ENCODE measurements at regions not wholly inside any gene's neighbourhood (a gene's known extent, or its start where the extent isn't known, plus 50 kb on each side); places are given as distances from the start of the nearest gene placed in this dataset.
"Not testable (repeated sequence)": the region's sequence is repeated elsewhere in the genome, so short reads cannot be mapped to it uniquely, and the experiment has no call there.

DNA sequence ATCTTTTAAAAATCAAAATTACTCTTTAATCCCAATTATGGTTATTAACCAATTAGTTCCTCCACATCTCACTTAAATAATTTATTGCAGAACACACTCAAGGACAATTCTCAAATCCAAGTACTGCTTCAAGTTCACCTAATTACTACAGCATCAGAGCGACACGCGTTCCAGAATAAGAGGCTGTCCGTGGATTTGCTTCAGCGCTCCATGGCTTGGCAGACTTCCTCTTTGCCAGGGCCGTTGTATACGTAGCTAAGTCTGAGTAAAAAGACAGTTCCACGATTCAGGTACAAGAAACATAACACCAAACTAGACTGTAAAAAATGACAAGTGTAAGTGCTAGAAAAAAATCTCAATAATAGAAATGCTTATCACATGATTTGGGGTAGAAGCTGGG, 153.2 kb upstream of the MYT1L start:
- no peak for DNase-seq (ENCODE audit: low spot score)

DNA sequence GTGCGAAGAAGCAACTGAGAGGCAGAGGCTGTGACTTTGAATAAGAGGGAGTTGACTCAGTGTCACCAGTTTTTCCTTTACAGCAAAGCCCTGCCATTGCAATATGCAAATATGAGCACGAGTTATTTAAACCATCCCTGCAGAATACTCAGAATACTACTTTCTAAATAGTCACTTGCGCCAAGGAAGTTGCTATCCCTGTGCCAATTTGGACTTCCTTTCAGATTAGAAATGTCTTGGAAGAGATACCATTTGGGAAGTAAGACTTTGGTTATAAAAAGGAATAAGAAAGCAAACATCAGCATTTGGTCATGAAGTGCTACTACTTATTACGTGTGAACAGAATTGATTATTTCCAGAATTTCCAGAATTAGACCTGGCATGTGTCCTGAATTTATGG, 151.8 kb upstream of the MYT1L start:
- no peak for DNase-seq (ENCODE audit: low spot score)

- no peak for DNase-seq (ENCODE audit: low spot score)
Observed at GRCh38 chr2:2472881-2473280, 141.8 kb upstream of the MYT1L start.

DNA sequence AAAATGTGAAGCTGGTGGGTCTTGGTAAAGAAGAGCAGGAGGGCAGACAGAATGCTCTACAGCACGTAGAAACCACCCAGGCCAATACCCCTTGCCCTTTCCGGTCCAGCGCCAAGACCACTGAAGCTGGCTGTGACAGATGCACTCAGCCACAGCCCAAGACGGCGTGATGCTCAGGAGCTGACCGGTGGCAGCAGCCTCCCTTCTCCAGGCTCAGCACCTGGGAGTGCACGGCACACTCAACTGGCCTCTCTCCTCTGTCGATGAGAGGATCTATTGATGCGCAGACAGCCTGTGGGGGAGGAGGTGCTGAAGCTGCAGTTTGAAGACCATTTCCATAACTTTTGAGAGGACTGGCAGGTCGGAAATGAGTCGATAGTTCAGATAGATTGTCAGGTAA, 141.0 kb upstream of the MYT1L start:
- DNase-seq (ENCODE audit: low spot score) = no peak

- DNase-seq (ENCODE audit: low spot score) = no peak
Observed at GRCh38 chr2:2466534-2466933, 135.5 kb upstream of the MYT1L start.

GRCh38 chr2:2464643-2465042, 133.6 kb upstream of the MYT1L start:
- DNase-seq (ENCODE audit: low spot score) = no peak

- no peak for DNase-seq (ENCODE audit: low spot score)
Observed at GRCh38 chr2:2464094-2464493, 133.0 kb upstream of the MYT1L start.

DNA sequence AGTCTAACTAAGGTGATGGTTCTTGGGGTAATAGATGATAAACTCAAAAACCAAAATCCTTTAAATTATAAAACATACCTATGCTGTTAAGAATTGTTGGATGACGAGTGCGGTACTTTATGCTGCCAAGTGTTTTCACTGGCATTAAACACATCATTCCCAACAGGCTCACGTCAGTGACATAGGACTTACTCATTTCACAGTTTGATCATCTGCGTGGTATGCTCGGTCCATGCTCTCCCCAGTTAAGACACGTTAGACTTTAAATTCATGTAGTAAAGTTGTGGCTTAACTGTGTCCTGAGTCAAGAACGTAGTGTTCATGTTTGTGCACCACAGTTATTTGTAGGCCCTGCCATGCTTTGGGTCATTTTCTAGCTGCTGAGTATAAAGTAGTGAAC, 125.6 kb upstream of the MYT1L start:
- DNase-seq (ENCODE audit: low spot score) = no peak

DNA sequence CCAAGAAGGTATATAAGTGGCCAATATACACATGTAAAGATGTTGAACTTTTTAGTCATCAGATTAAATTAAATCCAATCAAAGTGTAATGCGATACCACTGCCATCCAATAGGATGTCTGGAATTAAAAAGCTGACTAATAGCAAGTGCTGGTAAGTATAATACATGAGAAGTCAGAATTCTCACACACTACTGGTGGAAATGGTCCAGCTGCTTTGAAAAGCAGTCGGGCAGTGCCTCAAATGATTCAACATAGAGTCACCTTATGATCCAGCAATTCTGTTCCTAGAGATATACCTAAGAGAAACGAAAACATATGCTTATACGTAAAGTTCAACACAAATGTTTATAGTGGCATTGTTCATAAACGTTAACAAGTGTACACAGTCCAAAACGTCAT, 124.1 kb upstream of the MYT1L start:
- DNase-seq (ENCODE audit: low spot score) = no peak

DNA sequence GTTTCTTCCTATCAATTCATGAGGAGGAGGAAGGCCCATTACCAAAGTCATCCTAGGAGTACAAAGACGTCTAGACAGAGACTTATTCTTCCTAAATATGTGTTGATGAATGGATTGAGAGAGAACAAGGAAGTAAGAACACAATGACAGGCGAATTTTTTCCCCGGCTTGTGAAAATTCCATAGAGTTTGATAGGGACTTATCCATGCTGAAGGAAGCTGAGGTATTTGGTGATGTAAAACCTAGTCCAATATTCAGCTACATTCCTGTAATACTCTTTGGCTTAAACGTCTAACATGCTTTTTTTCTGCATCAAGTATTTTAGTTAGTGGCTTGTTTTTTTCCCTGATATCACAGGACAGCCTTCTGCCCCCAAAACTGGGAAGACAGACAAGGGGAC, 121.9 kb upstream of the MYT1L start:
- no peak for DNase-seq (ENCODE audit: low spot score)

DNA sequence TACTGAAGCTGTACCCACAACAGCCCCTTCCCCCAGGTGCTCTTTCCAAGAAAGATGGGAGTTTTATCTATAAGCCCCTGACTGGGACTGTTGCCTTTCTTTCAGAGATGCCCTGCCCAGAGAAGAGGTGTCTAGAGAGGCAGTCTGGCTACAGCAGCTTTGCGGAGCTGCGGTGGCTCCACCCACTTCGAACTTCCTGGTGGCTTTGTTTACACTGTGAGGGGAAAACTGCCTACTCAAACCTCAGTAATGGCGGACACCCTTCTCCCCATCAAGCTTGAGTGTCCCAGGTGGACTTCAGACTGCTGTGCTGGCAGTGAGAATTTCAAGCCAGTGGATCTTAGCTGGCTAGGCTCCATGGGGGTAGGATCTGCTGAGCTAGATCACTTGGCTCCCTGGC, 120.2 kb upstream of the MYT1L start:
- DNase-seq (ENCODE audit: low spot score) = not testable (repeated sequence)

DNA sequence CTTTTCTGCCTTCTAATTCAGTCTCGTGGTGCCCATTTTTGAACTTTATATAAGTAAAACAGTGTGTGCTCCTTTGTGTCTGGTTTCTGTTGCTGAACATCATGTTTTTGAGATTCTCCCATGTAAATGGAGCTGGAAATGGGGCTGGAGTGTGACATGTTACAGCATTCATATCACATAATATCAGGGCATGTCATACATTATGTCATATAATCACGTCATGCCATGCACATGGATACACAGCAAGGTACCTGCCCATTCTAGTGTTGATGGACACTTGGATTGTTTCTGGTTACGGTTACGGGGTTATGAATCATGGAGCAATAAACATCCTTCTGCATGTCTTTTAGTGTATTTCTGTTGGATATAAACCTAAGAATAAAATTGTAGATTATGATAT, 117.1 kb upstream of the MYT1L start:
- no peak for DNase-seq (ENCODE audit: low spot score)

GRCh38 chr2:2422621-2423020, 91.5 kb upstream of the MYT1L start:
- no peak for DNase-seq (ENCODE audit: low spot score)

- no peak for DNase-seq (ENCODE audit: low spot score)
Observed at GRCh38 chr2:2413525-2413924, 82.5 kb upstream of the MYT1L start.

DNA sequence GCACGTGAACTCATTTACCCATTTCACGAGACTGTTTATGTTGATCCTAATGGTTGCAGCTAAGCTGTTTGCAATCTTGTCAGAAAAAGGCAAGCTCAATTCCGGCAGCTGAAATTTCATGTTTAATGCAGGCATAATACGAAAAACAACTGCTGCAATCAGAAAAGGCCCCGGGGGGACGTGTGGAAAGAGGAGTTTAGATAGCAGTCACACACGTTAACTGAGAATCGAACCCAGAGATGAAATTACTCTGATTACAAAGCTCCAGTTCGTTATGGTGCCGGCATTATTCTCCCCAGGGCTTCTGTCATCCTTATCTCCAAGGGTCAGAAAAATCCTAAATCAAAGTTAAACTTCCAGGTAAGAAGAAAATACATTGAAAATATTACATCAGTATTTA, 79.9 kb upstream of the MYT1L start:
- DNase-seq (ENCODE audit: low spot score) = no peak

GRCh38 chr2:2409481-2409880, 78.4 kb upstream of the MYT1L start:
- DNase-seq (ENCODE audit: low spot score) = no peak

DNA sequence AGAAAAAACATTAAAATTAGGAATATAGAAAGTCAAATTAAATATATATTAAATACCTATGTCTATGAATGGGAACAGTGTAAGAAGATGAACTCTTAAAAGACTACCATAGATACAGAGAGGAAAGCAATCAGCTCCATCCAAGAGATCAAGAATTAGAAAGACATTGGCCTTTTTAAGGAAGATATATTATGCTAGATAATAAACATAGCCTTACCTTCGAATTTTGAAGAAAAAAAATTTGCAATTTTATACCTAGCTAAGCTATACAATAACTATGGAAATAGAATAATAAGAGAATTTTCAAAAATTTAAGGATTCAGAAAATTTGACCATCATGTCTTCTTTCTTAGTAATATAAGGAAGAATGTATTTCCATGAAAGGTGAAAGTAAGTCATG, 74.7 kb upstream of the MYT1L start:
- no peak for DNase-seq (ENCODE audit: low spot score)

DNA sequence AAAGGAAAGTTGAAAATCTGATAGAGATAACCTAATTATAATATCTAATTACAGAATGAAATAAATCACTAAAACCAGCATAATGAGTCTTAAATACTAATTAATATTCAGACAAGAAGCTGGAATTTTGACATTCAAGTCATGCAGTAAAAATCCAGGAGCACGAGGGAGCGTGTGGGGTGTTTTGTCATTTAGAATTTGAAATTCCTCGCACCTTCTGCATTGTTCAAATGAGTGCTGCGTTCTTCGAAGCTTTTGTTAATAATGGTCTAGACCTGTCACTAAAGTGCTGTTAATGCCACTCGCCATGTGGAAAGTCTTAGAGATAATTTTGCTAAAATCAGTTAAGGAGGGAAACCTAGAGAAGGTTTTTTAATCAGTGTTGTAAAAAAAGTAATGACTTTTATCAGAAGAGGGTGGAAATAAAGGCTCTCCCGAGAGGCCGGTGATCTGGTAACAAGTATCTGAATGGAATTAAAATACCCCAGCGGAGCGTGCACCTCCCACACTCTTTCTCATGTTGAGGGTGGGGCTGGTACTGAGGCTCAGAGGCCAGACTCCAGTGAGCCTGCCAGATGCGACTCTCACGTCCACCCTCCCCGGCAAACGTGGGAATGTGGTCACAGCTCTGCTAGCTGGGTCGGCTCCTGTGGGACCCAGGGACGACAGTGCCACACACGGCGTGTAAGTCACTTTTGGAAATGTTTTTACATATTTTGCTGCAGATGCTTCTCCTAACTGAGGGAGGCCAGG, 69.4 kb upstream of the MYT1L start:
- DNase-seq (ENCODE audit: low spot score) = no peak

DNA sequence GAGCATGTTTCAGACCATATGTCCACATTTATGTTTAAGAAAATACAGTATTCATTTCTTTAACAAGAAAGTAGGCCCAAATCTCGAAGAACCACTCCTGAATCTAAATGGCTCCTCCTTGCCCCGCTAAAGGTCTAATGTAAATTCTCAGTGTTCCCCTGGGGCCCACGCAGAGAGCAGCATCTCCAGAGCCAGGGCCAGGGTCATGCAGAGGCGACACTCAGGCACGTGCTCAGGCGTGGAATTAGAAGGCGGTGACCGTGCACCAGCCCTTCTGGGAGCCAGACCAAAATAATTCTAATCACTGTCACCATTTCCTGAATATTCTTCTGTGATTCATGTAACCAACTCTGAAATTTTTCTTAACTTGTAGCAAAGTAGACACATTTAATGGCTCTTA, 68.3 kb upstream of the MYT1L start:
- no peak for DNase-seq (ENCODE audit: low spot score)

GRCh38 chr2:2392332-2392731, 61.3 kb upstream of the MYT1L start:
- no peak for DNase-seq (ENCODE audit: low spot score)

GRCh38 chr2:2389215-2389614, 58.1 kb upstream of the MYT1L start:
- no peak for DNase-seq (ENCODE audit: low spot score)
